ENCODE measurements at regions not wholly inside any gene's neighbourhood (a gene's known extent, or its start where the extent isn't known, plus 50 kb on each side); places are given as distances from the start of the nearest gene placed in this dataset.

- no peak for ATAC-seq
- TF ChIP-seq, protein P1, sequence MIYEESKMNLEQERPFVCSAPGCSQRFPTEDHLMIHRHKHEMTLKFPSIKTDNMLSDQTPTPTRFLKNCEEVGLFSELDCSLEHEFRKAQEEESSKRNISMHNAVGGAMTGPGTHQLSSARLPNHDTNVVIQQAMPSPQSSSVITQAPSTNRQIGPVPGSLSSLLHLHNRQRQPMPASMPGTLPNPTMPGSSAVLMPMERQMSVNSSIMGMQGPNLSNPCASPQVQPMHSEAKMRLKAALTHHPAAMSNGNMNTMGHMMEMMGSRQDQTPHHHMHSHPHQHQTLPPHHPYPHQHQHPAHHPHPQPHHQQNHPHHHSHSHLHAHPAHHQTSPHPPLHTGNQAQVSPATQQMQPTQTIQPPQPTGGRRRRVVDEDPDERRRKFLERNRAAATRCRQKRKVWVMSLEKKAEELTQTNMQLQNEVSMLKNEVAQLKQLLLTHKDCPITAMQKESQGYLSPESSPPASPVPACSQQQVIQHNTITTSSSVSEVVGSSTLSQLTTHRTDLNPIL (CRISPR knock-in tag; IDR thresholded peaks at IDR 0.05; ENCODE audit: low read depth): no peak
- TF ChIP-seq BACH2 (CRISPR knock-in tag; IDR thresholded peaks at IDR 0.05; ENCODE audit: borderline replicate concordance) (no peak), ZC3H10 (CRISPR knock-in tag; IDR thresholded peaks at IDR 0.05) (no peak), GLIS3 (CRISPR knock-in tag; IDR thresholded peaks at IDR 0.05) (no peak), ARNTL (CRISPR knock-in tag; IDR thresholded peaks at IDR 0.05; ENCODE audit: borderline replicate concordance, low read depth) (no peak), ZFP30 (CRISPR knock-in tag; IDR thresholded peaks at IDR 0.05) (no peak), ZNF8 (CRISPR knock-in tag; IDR thresholded peaks at IDR 0.05) (no peak), CSRNP3 (CRISPR knock-in tag; IDR thresholded peaks at IDR 0.05) (no peak), ZNF565 (CRISPR knock-in tag; conservative IDR thresholded peaks at IDR 0.05; ENCODE audit: low read depth) (no peak), ZNF70 (CRISPR knock-in tag; IDR thresholded peaks at IDR 0.05) (no peak), TOX (CRISPR knock-in tag; IDR thresholded peaks at IDR 0.05; ENCODE audit: borderline replicate concordance) (no peak)
- TF ChIP-seq, protein P2, sequence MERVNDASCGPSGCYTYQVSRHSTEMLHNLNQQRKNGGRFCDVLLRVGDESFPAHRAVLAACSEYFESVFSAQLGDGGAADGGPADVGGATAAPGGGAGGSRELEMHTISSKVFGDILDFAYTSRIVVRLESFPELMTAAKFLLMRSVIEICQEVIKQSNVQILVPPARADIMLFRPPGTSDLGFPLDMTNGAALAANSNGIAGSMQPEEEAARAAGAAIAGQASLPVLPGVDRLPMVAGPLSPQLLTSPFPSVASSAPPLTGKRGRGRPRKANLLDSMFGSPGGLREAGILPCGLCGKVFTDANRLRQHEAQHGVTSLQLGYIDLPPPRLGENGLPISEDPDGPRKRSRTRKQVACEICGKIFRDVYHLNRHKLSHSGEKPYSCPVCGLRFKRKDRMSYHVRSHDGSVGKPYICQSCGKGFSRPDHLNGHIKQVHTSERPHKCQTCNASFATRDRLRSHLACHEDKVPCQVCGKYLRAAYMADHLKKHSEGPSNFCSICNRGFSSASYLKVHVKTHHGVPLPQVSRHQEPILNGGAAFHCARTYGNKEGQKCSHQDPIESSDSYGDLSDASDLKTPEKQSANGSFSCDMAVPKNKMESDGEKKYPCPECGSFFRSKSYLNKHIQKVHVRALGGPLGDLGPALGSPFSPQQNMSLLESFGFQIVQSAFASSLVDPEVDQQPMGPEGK (CRISPR knock-in tag; IDR thresholded peaks at IDR 0.05; ENCODE audit: borderline replicate concordance): no peak
- TF ChIP-seq, protein P3, sequence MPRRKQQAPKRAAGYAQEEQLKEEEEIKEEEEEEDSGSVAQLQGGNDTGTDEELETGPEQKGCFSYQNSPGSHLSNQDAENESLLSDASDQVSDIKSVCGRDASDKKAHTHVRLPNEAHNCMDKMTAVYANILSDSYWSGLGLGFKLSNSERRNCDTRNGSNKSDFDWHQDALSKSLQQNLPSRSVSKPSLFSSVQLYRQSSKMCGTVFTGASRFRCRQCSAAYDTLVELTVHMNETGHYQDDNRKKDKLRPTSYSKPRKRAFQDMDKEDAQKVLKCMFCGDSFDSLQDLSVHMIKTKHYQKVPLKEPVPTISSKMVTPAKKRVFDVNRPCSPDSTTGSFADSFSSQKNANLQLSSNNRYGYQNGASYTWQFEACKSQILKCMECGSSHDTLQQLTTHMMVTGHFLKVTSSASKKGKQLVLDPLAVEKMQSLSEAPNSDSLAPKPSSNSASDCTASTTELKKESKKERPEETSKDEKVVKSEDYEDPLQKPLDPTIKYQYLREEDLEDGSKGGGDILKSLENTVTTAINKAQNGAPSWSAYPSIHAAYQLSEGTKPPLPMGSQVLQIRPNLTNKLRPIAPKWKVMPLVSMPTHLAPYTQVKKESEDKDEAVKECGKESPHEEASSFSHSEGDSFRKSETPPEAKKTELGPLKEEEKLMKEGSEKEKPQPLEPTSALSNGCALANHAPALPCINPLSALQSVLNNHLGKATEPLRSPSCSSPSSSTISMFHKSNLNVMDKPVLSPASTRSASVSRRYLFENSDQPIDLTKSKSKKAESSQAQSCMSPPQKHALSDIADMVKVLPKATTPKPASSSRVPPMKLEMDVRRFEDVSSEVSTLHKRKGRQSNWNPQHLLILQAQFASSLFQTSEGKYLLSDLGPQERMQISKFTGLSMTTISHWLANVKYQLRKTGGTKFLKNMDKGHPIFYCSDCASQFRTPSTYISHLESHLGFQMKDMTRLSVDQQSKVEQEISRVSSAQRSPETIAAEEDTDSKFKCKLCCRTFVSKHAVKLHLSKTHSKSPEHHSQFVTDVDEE (CRISPR knock-in tag; IDR thresholded peaks at IDR 0.05): no peak
Observed at GRCh38 chrX:149313871-149314371, 191.2 kb downstream of the IDS start.

DNA sequence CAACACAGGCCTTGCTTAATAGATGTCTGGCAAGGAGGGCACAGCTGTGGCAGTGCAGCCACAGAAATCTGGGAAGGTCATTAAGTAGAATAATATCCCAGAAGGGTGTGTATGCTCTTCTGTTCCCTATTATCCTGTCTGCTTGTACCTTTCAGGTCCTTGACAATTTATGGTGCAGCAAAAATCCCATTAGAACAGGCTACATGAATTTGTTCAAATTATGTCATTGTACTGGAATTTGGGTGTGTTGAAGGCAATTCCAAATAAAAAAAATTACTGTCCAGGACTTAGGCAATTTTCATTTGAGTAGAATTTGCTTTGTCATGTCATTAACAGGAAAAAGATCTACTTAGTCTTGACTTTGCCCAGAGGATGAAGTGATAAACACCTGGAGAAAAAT is 192.1 kb downstream of the IDS start:
- TF ChIP-seq TCF4 (CRISPR knock-in tag; IDR thresholded peaks at IDR 0.05; ENCODE audit: borderline replicate concordance) (no peak), OSR1 (CRISPR knock-in tag; IDR thresholded peaks at IDR 0.05) (no peak), CSRNP3 (CRISPR knock-in tag; IDR thresholded peaks at IDR 0.05) (no peak), SNAI2 (CRISPR knock-in tag; IDR thresholded peaks at IDR 0.05) (no peak), ESRRG (CRISPR knock-in tag; IDR thresholded peaks at IDR 0.05) (no peak), PPARA (CRISPR knock-in tag; IDR thresholded peaks at IDR 0.05; ENCODE audit: borderline replicate concordance) (no peak), ZNF70 (CRISPR knock-in tag; IDR thresholded peaks at IDR 0.05) (no peak), ZFP3 (CRISPR knock-in tag; IDR thresholded peaks at IDR 0.05) (no peak), ZNF565 (CRISPR knock-in tag; conservative IDR thresholded peaks at IDR 0.05; ENCODE audit: low read depth) (no peak), ZNF8 (CRISPR knock-in tag; IDR thresholded peaks at IDR 0.05) (no peak), ARNTL (CRISPR knock-in tag; IDR thresholded peaks at IDR 0.05; ENCODE audit: borderline replicate concordance, low read depth) (no peak), CSDC2 (CRISPR knock-in tag; IDR thresholded peaks at IDR 0.05) (no peak), RARB (CRISPR knock-in tag; IDR thresholded peaks at IDR 0.05) (no peak), BACH2 (CRISPR knock-in tag; IDR thresholded peaks at IDR 0.05; ENCODE audit: borderline replicate concordance) (no peak), ZC3H10 (CRISPR knock-in tag; IDR thresholded peaks at IDR 0.05) (no peak)
- TF ChIP-seq, protein P4, sequence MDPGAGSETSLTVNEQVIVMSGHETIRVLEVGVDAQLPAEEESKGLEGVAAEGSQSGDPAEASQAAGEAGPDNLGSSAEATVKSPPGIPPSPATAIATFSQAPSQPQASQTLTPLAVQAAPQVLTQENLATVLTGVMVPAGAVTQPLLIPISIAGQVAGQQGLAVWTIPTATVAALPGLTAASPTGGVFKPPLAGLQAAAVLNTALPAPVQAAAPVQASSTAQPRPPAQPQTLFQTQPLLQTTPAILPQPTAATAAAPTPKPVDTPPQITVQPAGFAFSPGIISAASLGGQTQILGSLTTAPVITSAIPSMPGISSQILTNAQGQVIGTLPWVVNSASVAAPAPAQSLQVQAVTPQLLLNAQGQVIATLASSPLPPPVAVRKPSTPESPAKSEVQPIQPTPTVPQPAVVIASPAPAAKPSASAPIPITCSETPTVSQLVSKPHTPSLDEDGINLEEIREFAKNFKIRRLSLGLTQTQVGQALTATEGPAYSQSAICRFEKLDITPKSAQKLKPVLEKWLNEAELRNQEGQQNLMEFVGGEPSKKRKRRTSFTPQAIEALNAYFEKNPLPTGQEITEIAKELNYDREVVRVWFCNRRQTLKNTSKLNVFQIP (CRISPR knock-in tag; IDR thresholded peaks at IDR 0.05; ENCODE audit: borderline replicate concordance, low read depth): no peak
- TF ChIP-seq, protein P3 (CRISPR knock-in tag; IDR thresholded peaks at IDR 0.05): no peak
- TF ChIP-seq, protein P1 (CRISPR knock-in tag; IDR thresholded peaks at IDR 0.05; ENCODE audit: low read depth): no peak
- no peak for ATAC-seq

Data from SK-N-SH treated with all-trans-retinoic acid at 6 μM for 48 hours (cell line).